ENCODE measurements at regions not wholly inside any gene's neighbourhood (a gene's known extent, or its start where the extent isn't known, plus 50 kb on each side); places are given as distances from the start of the nearest gene placed in this dataset.

DNA sequence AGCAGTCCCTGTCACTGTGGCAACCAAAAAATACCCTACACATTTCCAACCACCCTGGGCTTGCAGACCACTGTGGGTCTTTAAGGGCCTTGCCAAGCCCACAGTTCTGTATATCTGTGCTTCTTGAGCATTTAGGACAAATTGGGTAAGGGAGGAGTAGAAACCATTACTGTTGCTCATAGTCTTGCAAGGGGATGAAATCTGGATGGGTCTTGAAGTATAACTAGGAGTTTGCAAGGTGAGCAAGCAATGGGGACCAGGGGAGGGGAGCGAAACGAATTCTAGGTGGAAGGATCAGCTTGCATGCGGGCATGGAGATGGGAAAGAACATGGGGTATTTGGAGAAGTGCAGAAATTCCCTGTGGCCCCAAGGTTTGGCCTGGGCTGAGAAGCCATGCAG is 202.9 kb downstream of the RAB11FIP4 start:
- TF ChIP-seq, protein P1, sequence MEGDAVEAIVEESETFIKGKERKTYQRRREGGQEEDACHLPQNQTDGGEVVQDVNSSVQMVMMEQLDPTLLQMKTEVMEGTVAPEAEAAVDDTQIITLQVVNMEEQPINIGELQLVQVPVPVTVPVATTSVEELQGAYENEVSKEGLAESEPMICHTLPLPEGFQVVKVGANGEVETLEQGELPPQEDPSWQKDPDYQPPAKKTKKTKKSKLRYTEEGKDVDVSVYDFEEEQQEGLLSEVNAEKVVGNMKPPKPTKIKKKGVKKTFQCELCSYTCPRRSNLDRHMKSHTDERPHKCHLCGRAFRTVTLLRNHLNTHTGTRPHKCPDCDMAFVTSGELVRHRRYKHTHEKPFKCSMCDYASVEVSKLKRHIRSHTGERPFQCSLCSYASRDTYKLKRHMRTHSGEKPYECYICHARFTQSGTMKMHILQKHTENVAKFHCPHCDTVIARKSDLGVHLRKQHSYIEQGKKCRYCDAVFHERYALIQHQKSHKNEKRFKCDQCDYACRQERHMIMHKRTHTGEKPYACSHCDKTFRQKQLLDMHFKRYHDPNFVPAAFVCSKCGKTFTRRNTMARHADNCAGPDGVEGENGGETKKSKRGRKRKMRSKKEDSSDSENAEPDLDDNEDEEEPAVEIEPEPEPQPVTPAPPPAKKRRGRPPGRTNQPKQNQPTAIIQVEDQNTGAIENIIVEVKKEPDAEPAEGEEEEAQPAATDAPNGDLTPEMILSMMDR (IDR thresholded peaks at IDR 0.05; ENCODE audit: low read depth, low read length, missing input control) = no peak
- no peak for TF ChIP-seq REST (IDR thresholded peaks at IDR 0.05)

Data from liver (tissue), 2 donors.